ENCODE measurements at regions not wholly inside any gene's neighbourhood (a gene's known extent, or its start where the extent isn't known, plus 50 kb on each side); places are given as distances from the start of the nearest gene placed in this dataset.
"Not testable (repeated sequence)": the region's sequence is repeated elsewhere in the genome, so short reads cannot be mapped to it uniquely, and the experiment has no call there.

GRCh38 chr3:176615826-176616225, 581.5 kb downstream of the TBL1XR1 start:
- ATAC-seq (ENCODE audit: insufficient read depth, low read depth) (no peak), DNase-seq (no peak)
- H3K4me2 ChIP-seq (ENCODE audit: insufficient read depth, low read length): no peak overlapping the region
- no peak for TF ChIP-seq EZH2 (IDR thresholded peaks at IDR 0.05; ENCODE audit: borderline replicate concordance, low read depth, low read length, severe bottlenecking)
- TF ChIP-seq, protein P1, sequence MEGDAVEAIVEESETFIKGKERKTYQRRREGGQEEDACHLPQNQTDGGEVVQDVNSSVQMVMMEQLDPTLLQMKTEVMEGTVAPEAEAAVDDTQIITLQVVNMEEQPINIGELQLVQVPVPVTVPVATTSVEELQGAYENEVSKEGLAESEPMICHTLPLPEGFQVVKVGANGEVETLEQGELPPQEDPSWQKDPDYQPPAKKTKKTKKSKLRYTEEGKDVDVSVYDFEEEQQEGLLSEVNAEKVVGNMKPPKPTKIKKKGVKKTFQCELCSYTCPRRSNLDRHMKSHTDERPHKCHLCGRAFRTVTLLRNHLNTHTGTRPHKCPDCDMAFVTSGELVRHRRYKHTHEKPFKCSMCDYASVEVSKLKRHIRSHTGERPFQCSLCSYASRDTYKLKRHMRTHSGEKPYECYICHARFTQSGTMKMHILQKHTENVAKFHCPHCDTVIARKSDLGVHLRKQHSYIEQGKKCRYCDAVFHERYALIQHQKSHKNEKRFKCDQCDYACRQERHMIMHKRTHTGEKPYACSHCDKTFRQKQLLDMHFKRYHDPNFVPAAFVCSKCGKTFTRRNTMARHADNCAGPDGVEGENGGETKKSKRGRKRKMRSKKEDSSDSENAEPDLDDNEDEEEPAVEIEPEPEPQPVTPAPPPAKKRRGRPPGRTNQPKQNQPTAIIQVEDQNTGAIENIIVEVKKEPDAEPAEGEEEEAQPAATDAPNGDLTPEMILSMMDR (IDR thresholded peaks at IDR 0.05; ENCODE audit: borderline replicate concordance, extremely low read depth, low read length, poor library complexity, severe bottlenecking): no peak
- H3K27me3 ChIP-seq (ENCODE audit: insufficient read depth, low read length, poor library complexity): no peaks in the 10 kb centered on the region
- no peaks in the 10 kb centered on the region for H3K79me2 ChIP-seq (ENCODE audit: insufficient read depth, low read length)
- no peaks in the 10 kb centered on the region for H3K4me1 ChIP-seq (ENCODE audit: insufficient read depth, low read length)
- H4K20me1 ChIP-seq (ENCODE audit: insufficient read depth, low read length): no peaks in the 10 kb centered on the region
- no peak overlapping the region for H3K4me3 ChIP-seq (ENCODE audit: low read depth in 1 of 2, low read length in 2 of 2)
- no peak overlapping the region for H2AFZ ChIP-seq (ENCODE audit: low read depth, low read length)
- H3K9me3 ChIP-seq (ENCODE audit: insufficient read depth, low read length, severe bottlenecking): no peaks in the 10 kb centered on the region
- no peak overlapping the region for H3K27ac ChIP-seq (ENCODE audit: low read length)
- no peaks in the 10 kb centered on the region for H3K36me3 ChIP-seq (ENCODE audit: insufficient read depth, low read length)
- no peak overlapping the region for H3K9ac ChIP-seq (ENCODE audit: low read depth, low read length)

GRCh38 chr3:176611703-176612102, 585.6 kb downstream of the TBL1XR1 start:
- Histone ChIP-seq H3K36me3 (ENCODE audit: insufficient read depth, low read length) (no peaks in the 10 kb centered on the region), H3K79me2 (ENCODE audit: insufficient read depth, low read length) (no peaks in the 10 kb centered on the region), H3K27me3 (ENCODE audit: insufficient read depth, low read length, poor library complexity) (no peaks in the 10 kb centered on the region), H3K4me1 (ENCODE audit: insufficient read depth, low read length) (no peaks in the 10 kb centered on the region), H3K9ac (ENCODE audit: low read depth, low read length) (no peak overlapping the region), H3K4me2 (ENCODE audit: insufficient read depth, low read length) (no peak overlapping the region), H3K27ac (ENCODE audit: low read length) (no peak overlapping the region), H2AFZ (ENCODE audit: low read depth, low read length) (no peak overlapping the region), H3K4me3 (ENCODE audit: low read depth in 1 of 2, low read length in 2 of 2) (no peak overlapping the region), H4K20me1 (ENCODE audit: insufficient read depth, low read length) (no peaks in the 10 kb centered on the region), H3K9me3 (ENCODE audit: insufficient read depth, low read length, severe bottlenecking) (no peaks in the 10 kb centered on the region)
- ATAC-seq (ENCODE audit: insufficient read depth, low read depth) (no peak), DNase-seq (no peak)
- TF ChIP-seq EZH2 (IDR thresholded peaks at IDR 0.05; ENCODE audit: borderline replicate concordance, low read depth, low read length, severe bottlenecking): no peak
- TF ChIP-seq, protein P1 (IDR thresholded peaks at IDR 0.05; ENCODE audit: borderline replicate concordance, extremely low read depth, low read length, poor library complexity, severe bottlenecking): no peak

DNA sequence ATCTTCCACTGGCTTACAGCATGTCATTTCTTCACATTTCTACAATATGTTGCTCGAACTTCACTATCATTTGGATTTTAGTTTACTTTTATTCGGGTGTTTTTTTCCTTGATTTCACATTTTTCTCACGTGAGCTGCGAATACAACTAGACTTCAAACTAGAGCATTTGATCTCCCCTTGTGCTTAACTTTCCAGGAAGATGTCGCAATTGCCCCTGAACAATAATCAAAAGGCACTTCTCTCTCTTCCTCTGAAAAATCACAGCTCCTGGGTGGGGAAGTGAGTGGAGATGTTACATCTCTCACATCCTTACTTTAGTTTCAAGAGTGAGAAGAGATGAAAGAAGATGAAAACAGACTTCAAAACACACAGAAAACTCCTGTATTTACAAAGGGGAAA, 587.9 kb downstream of the TBL1XR1 start:
- H2AFZ ChIP-seq (ENCODE audit: low read depth, low read length): no peak overlapping the region
- no peaks in the 10 kb centered on the region for H4K20me1 ChIP-seq (ENCODE audit: insufficient read depth, low read length)
- no peak overlapping the region for H3K4me2 ChIP-seq (ENCODE audit: insufficient read depth, low read length)
- H3K27me3 ChIP-seq (ENCODE audit: insufficient read depth, low read length, poor library complexity): no peaks in the 10 kb centered on the region
- ATAC-seq (ENCODE audit: insufficient read depth, low read depth) (no peak), DNase-seq (no peak)
- no peaks in the 10 kb centered on the region for H3K36me3 ChIP-seq (ENCODE audit: insufficient read depth, low read length)
- no peaks in the 10 kb centered on the region for H3K9me3 ChIP-seq (ENCODE audit: insufficient read depth, low read length, severe bottlenecking)
- H3K4me1 ChIP-seq (ENCODE audit: insufficient read depth, low read length): no peaks in the 10 kb centered on the region
- H3K79me2 ChIP-seq (ENCODE audit: insufficient read depth, low read length): no peaks in the 10 kb centered on the region
- no peak overlapping the region for H3K4me3 ChIP-seq (ENCODE audit: low read depth in 1 of 2, low read length in 2 of 2)
- TF ChIP-seq, protein P1 (IDR thresholded peaks at IDR 0.05; ENCODE audit: borderline replicate concordance, extremely low read depth, low read length, poor library complexity, severe bottlenecking): no peak
- TF ChIP-seq EZH2 (IDR thresholded peaks at IDR 0.05; ENCODE audit: borderline replicate concordance, low read depth, low read length, severe bottlenecking): no peak
- no peak overlapping the region for H3K9ac ChIP-seq (ENCODE audit: low read depth, low read length)
- H3K27ac ChIP-seq (ENCODE audit: low read length): no peak overlapping the region

- H3K79me2 ChIP-seq (ENCODE audit: insufficient read depth, low read length); H4K20me1 ChIP-seq (ENCODE audit: insufficient read depth, low read length); DNase-seq; H3K9me3 ChIP-seq (ENCODE audit: insufficient read depth, low read length, severe bottlenecking); H3K9ac ChIP-seq (ENCODE audit: low read depth, low read length); H3K4me3 ChIP-seq (ENCODE audit: low read depth in 1 of 2, low read length in 2 of 2); H3K36me3 ChIP-seq (ENCODE audit: insufficient read depth, low read length); H3K27ac ChIP-seq (ENCODE audit: low read length); H3K4me2 ChIP-seq (ENCODE audit: insufficient read depth, low read length); H2AFZ ChIP-seq (ENCODE audit: low read depth, low read length); ATAC-seq (ENCODE audit: insufficient read depth, low read depth); H3K27me3 ChIP-seq (ENCODE audit: insufficient read depth, low read length, poor library complexity); H3K4me1 ChIP-seq (ENCODE audit: insufficient read depth, low read length): not testable (repeated sequence)
Measured at GRCh38 chr3:176605553-176605952, 591.7 kb downstream of the TBL1XR1 start.
